ENCODE measurements at regions not wholly inside any gene's neighbourhood (a gene's known extent, or its start where the extent isn't known, plus 50 kb on each side); places are given as distances from the start of the nearest gene placed in this dataset.

DNA sequence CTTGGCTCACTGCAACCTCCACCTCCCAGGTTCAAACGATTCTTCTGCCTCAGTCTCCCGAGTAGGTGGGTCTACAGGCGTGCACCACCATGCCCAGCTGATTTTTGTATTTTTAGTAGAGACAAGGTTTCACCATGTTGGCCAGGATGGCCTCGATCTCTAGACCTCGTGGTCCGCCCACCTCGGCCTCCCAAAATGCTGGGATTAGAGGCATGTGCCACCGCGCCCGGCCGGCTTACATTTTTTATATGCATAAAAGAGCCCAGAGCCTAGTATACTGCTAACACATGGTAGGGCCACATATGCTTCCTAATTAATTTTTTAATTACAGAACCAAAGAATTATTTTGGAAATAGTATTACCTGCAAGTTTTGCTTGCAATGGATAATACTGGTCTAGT, 1325.4 kb downstream of the PLA2G4A start:
- Histone ChIP-seq H3K4me1 (ENCODE audit: control insufficient read depth, low read depth, low read length) (no peaks in the 10 kb centered on the region), H2BK5ac (ENCODE audit: low read length) (no peak overlapping the region), H3K4me2 (ENCODE audit: low read length) (no peak overlapping the region), H3K4ac (ENCODE audit: low read depth, low read length) (no peak overlapping the region), H3K56ac (ENCODE audit: low read length) (no peak overlapping the region), H2AK5ac (ENCODE audit: low read length) (no peak overlapping the region), H3K4me3 (ENCODE audit: low read length) (no peak overlapping the region), H4K8ac (ENCODE audit: low read depth, low read length) (no peak overlapping the region), H3K79me1 (ENCODE audit: low read length) (no peaks in the 10 kb centered on the region), H4K5ac (ENCODE audit: low read length) (no peak overlapping the region), H3K36me3 (ENCODE audit: control insufficient read depth, insufficient read depth, low read length) (no peaks in the 10 kb centered on the region), H3K79me2 (ENCODE audit: control insufficient read depth, insufficient read depth, low read length) (no peaks in the 10 kb centered on the region), H2BK120ac (ENCODE audit: low read depth, low read length) (no peak overlapping the region), H2BK15ac (replicated peaks; ENCODE audit: low read depth) (no peak overlapping the region), H3K23ac (ENCODE audit: low read length) (no peak overlapping the region), H3K18ac (ENCODE audit: low read length) (no peak overlapping the region), H3K27ac (ENCODE audit: low read depth, low read length) (no peak overlapping the region), H3K9ac (ENCODE audit: low read length) (no peak overlapping the region), H3K27me3 (ENCODE audit: insufficient read depth, low read length, poor library complexity) (no peaks in the 10 kb centered on the region)
- no CpG with 5 or more reads among the region's 11 CpGs for WGBS (ENCODE audit: extremely low coverage, insufficient coverage, low lambda C conversion rate)
- DNase-seq: no peak

DNA sequence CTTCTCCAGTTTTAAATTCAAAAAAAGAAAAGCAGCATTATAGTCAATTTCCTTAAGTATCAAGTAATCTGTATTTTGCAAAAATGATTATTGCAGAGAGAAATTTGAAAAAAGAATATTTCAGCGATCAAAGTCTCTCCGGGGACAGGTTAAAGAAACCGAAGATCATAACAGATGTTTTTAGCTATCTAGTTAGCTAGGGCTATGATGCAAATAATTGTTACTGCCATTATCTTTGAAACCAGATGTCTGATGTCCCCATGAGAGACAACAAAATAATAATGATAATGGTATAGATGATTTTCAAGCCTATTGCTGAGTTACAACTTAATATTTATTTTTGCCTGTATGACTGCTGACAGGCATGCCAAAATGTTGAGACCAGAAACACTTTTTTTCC, 1326.0 kb downstream of the PLA2G4A start:
- no peak overlapping the region for H4K5ac ChIP-seq (ENCODE audit: low read length)
- no peak overlapping the region for H2BK5ac ChIP-seq (ENCODE audit: low read length)
- H3K4me2 ChIP-seq (ENCODE audit: low read length): no peak overlapping the region
- H3K18ac ChIP-seq (ENCODE audit: low read length): no peak overlapping the region
- no peak overlapping the region for H4K8ac ChIP-seq (ENCODE audit: low read depth, low read length)
- no peak overlapping the region for H3K23ac ChIP-seq (ENCODE audit: low read length)
- H3K56ac ChIP-seq (ENCODE audit: low read length): no peak overlapping the region
- DNase-seq: no peak
- no peak overlapping the region for H3K9ac ChIP-seq (ENCODE audit: low read length)
- no peaks in the 10 kb centered on the region for H3K27me3 ChIP-seq (ENCODE audit: insufficient read depth, low read length, poor library complexity)
- no peak overlapping the region for H2AK5ac ChIP-seq (ENCODE audit: low read length)
- H2BK120ac ChIP-seq (ENCODE audit: low read depth, low read length): no peak overlapping the region
- no peak overlapping the region for H3K4me3 ChIP-seq (ENCODE audit: low read length)
- no peaks in the 10 kb centered on the region for H3K4me1 ChIP-seq (ENCODE audit: control insufficient read depth, low read depth, low read length)
- H3K36me3 ChIP-seq (ENCODE audit: control insufficient read depth, insufficient read depth, low read length): no peaks in the 10 kb centered on the region
- no peak overlapping the region for H2BK15ac ChIP-seq (replicated peaks; ENCODE audit: low read depth)
- no peak overlapping the region for H3K27ac ChIP-seq (ENCODE audit: low read depth, low read length)
- no peaks in the 10 kb centered on the region for H3K79me2 ChIP-seq (ENCODE audit: control insufficient read depth, insufficient read depth, low read length)
- H3K79me1 ChIP-seq (ENCODE audit: low read length): no peaks in the 10 kb centered on the region
- no peak overlapping the region for H3K4ac ChIP-seq (ENCODE audit: low read depth, low read length)
- no CpG with 5 or more reads among the region's 3 CpGs for WGBS (ENCODE audit: extremely low coverage, insufficient coverage, low lambda C conversion rate)

DNA sequence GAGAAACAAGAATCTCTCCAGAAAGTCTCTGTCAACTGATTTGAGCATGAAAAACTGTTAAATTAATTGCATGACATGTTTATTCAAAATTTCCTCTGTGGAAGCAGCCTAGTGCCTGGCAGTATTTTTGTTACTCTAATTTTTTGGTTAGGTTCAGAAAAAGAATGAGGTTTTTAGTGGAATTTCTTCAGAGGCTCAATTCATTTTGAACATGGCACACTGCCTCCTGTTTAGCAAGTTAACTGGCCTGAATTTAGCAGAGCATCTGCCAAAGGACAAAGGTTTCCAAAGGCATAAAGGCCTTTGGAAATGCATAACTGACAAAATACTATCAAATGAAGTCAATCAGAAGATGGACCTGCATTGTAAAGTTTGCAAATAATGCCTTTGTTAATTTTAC, 1326.5 kb downstream of the PLA2G4A start:
- H3K27ac ChIP-seq (ENCODE audit: low read depth, low read length): no peak overlapping the region
- H2BK15ac ChIP-seq (replicated peaks; ENCODE audit: low read depth): no peak overlapping the region
- H4K8ac ChIP-seq (ENCODE audit: low read depth, low read length): no peak overlapping the region
- no peaks in the 10 kb centered on the region for H3K4me1 ChIP-seq (ENCODE audit: control insufficient read depth, low read depth, low read length)
- no peaks in the 10 kb centered on the region for H3K79me1 ChIP-seq (ENCODE audit: low read length)
- no peak overlapping the region for H3K18ac ChIP-seq (ENCODE audit: low read length)
- H2BK120ac ChIP-seq (ENCODE audit: low read depth, low read length): no peak overlapping the region
- no peak overlapping the region for H2BK5ac ChIP-seq (ENCODE audit: low read length)
- H4K5ac ChIP-seq (ENCODE audit: low read length): no peak overlapping the region
- no peaks in the 10 kb centered on the region for H3K36me3 ChIP-seq (ENCODE audit: control insufficient read depth, insufficient read depth, low read length)
- H3K79me2 ChIP-seq (ENCODE audit: control insufficient read depth, insufficient read depth, low read length): no peaks in the 10 kb centered on the region
- no peak overlapping the region for H3K23ac ChIP-seq (ENCODE audit: low read length)
- no peak overlapping the region for H3K4me2 ChIP-seq (ENCODE audit: low read length)
- H3K56ac ChIP-seq (ENCODE audit: low read length): no peak overlapping the region
- no peak overlapping the region for H3K9ac ChIP-seq (ENCODE audit: low read length)
- H3K4ac ChIP-seq (ENCODE audit: low read depth, low read length): no peak overlapping the region
- DNase-seq: no peak
- H2AK5ac ChIP-seq (ENCODE audit: low read length): no peak overlapping the region
- no peak overlapping the region for H3K4me3 ChIP-seq (ENCODE audit: low read length)
- no peaks in the 10 kb centered on the region for H3K27me3 ChIP-seq (ENCODE audit: insufficient read depth, low read length, poor library complexity)

DNA sequence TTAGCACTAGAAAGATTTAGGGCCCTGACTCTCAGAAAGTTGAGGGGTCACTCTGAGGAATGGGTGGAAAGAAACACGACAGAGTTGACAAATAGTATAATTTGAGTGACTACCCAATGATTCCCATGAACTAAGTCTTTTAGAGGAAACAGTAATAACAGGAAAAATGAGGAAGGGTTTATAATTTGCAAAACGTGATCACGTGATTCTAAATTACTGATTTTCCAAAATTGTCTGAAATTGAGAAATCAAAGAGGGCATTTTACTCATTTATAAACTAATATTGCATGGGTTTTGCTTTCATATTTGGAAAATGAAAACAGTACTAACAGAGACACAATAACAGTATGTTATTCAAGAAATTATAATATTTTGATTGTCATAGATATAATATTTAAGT, 1335.7 kb downstream of the PLA2G4A start:
- H3K18ac ChIP-seq (ENCODE audit: low read length): no peak overlapping the region
- no peak overlapping the region for H2BK15ac ChIP-seq (replicated peaks; ENCODE audit: low read depth)
- no peaks in the 10 kb centered on the region for H3K27me3 ChIP-seq (ENCODE audit: insufficient read depth, low read length, poor library complexity)
- no peak overlapping the region for H2BK120ac ChIP-seq (ENCODE audit: low read depth, low read length)
- H3K9ac ChIP-seq (ENCODE audit: low read length): no peak overlapping the region
- no peak overlapping the region for H2AK5ac ChIP-seq (ENCODE audit: low read length)
- no peak overlapping the region for H3K56ac ChIP-seq (ENCODE audit: low read length)
- H3K79me2 ChIP-seq (ENCODE audit: control insufficient read depth, insufficient read depth, low read length): no peaks in the 10 kb centered on the region
- H4K8ac ChIP-seq (ENCODE audit: low read depth, low read length): no peak overlapping the region
- no peaks in the 10 kb centered on the region for H3K36me3 ChIP-seq (ENCODE audit: control insufficient read depth, insufficient read depth, low read length)
- H3K23ac ChIP-seq (ENCODE audit: low read length): no peak overlapping the region
- H3K4ac ChIP-seq (ENCODE audit: low read depth, low read length): no peak overlapping the region
- H3K4me3 ChIP-seq (ENCODE audit: low read length): no peak overlapping the region
- H2BK5ac ChIP-seq (ENCODE audit: low read length): no peak overlapping the region
- no peak for DNase-seq
- WGBS (ENCODE audit: extremely low coverage, insufficient coverage, low lambda C conversion rate): no CpG with 5 or more reads among the region's 3 CpGs
- H3K27ac ChIP-seq (ENCODE audit: low read depth, low read length): no peak overlapping the region
- H3K4me1 ChIP-seq (ENCODE audit: control insufficient read depth, low read depth, low read length): no peaks in the 10 kb centered on the region
- H3K4me2 ChIP-seq (ENCODE audit: low read length): no peak overlapping the region
- no peaks in the 10 kb centered on the region for H3K79me1 ChIP-seq (ENCODE audit: low read length)
- H4K5ac ChIP-seq (ENCODE audit: low read length): no peak overlapping the region

DNA sequence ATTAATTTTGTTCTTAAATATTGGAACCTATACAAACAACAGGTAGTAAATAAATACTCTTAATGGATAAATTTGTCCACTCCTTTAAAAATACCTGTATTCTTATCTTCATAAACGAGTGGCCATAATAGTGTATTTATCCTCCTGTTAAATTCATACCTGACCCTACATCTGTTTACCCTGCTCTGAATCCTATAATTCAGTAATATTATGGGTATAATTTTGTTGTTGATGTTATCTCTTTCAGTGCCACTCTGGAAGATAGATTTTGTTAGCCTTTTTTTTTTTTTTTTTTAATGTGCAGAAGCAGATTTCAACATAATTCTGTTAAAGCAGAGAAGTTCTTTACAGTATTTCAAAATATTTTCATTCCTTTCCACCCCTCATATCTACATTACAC, 1337.9 kb downstream of the PLA2G4A start:
- Histone ChIP-seq H3K79me1 (ENCODE audit: low read length) (no peaks in the 10 kb centered on the region), H2BK120ac (ENCODE audit: low read depth, low read length) (no peak overlapping the region), H2BK5ac (ENCODE audit: low read length) (no peak overlapping the region), H3K23ac (ENCODE audit: low read length) (no peak overlapping the region), H3K56ac (ENCODE audit: low read length) (no peak overlapping the region), H3K4ac (ENCODE audit: low read depth, low read length) (no peak overlapping the region), H3K36me3 (ENCODE audit: control insufficient read depth, insufficient read depth, low read length) (no peaks in the 10 kb centered on the region), H3K4me1 (ENCODE audit: control insufficient read depth, low read depth, low read length) (no peaks in the 10 kb centered on the region), H3K9ac (ENCODE audit: low read length) (no peak overlapping the region), H3K18ac (ENCODE audit: low read length) (no peak overlapping the region), H4K8ac (ENCODE audit: low read depth, low read length) (no peak overlapping the region), H3K27me3 (ENCODE audit: insufficient read depth, low read length, poor library complexity) (no peaks in the 10 kb centered on the region), H2AK5ac (ENCODE audit: low read length) (no peak overlapping the region), H3K4me3 (ENCODE audit: low read length) (no peak overlapping the region), H3K4me2 (ENCODE audit: low read length) (no peak overlapping the region), H3K79me2 (ENCODE audit: control insufficient read depth, insufficient read depth, low read length) (no peaks in the 10 kb centered on the region), H4K5ac (ENCODE audit: low read length) (no peak overlapping the region), H2BK15ac (replicated peaks; ENCODE audit: low read depth) (no peak overlapping the region), H3K27ac (ENCODE audit: low read depth, low read length) (no peak overlapping the region)
- no CpG with 5 or more reads among the region's 1 CpG for WGBS (ENCODE audit: extremely low coverage, insufficient coverage, low lambda C conversion rate)
- no peak for DNase-seq

DNA sequence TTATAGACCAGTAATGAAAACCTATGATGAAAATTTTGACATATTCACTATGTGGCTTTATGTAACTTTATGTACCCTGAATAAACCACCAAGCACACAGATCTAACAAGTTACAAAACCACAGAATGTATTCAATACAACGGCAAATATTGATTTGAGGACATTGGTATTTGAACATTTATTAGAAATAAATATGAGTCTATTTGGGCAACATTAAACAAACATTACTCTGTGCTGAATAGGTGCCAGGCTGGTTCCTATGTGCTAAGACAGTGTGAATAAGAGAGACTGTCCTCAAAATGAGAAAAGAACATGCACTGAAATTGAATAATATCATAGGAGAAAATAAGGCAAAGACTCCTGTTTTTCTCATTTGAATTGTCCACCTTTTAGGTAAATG, 1341.2 kb downstream of the PLA2G4A start:
- no peak overlapping the region for H3K18ac ChIP-seq (ENCODE audit: low read length)
- no peak overlapping the region for H3K4me3 ChIP-seq (ENCODE audit: low read length)
- WGBS (ENCODE audit: extremely low coverage, insufficient coverage, low lambda C conversion rate): no CpG with 5 or more reads among the region's 1 CpG
- H2BK15ac ChIP-seq (replicated peaks; ENCODE audit: low read depth): no peak overlapping the region
- no peaks in the 10 kb centered on the region for H3K36me3 ChIP-seq (ENCODE audit: control insufficient read depth, insufficient read depth, low read length)
- H2BK120ac ChIP-seq (ENCODE audit: low read depth, low read length): no peak overlapping the region
- H3K27me3 ChIP-seq (ENCODE audit: insufficient read depth, low read length, poor library complexity): no peaks in the 10 kb centered on the region
- no peaks in the 10 kb centered on the region for H3K4me1 ChIP-seq (ENCODE audit: control insufficient read depth, low read depth, low read length)
- H3K4me2 ChIP-seq (ENCODE audit: low read length): no peak overlapping the region
- H4K5ac ChIP-seq (ENCODE audit: low read length): no peak overlapping the region
- no peak for DNase-seq
- no peak overlapping the region for H3K9ac ChIP-seq (ENCODE audit: low read length)
- no peak overlapping the region for H3K23ac ChIP-seq (ENCODE audit: low read length)
- no peak overlapping the region for H3K4ac ChIP-seq (ENCODE audit: low read depth, low read length)
- H4K8ac ChIP-seq (ENCODE audit: low read depth, low read length): no peak overlapping the region
- H3K79me2 ChIP-seq (ENCODE audit: control insufficient read depth, insufficient read depth, low read length): no peaks in the 10 kb centered on the region
- H3K27ac ChIP-seq (ENCODE audit: low read depth, low read length): no peak overlapping the region
- no peaks in the 10 kb centered on the region for H3K79me1 ChIP-seq (ENCODE audit: low read length)
- H3K56ac ChIP-seq (ENCODE audit: low read length): no peak overlapping the region
- no peak overlapping the region for H2BK5ac ChIP-seq (ENCODE audit: low read length)
- H2AK5ac ChIP-seq (ENCODE audit: low read length): no peak overlapping the region
